ENCODE measurements at regions not wholly inside any gene's neighbourhood (a gene's known extent, or its start where the extent isn't known, plus 50 kb on each side); places are given as distances from the start of the nearest gene placed in this dataset.

DNA sequence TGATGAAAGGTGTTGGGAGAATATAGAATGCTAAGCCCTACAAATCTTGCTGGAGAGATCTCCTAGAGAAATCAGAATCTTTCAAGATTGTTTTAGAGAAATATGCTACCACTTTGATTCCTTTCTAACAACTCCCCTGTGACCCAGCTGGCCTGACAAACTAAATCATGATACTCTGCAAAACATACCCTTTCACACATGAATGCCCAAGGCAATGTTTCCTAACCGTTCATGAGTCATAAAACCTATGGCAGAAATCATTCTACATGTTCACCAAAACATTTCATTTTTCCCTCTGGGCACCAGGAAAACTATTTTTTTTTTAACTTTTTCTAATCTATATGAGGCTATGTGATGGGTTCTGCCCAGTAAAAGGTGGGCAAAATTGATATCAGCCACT, 77.8 kb upstream of the SETBP1 start:
- Histone ChIP-seq H3K27me3 (ENCODE audit: insufficient read depth, low read length) (no peaks in the 10 kb centered on the region), H3K4me1 (ENCODE audit: insufficient read depth, low read length) (no peaks in the 10 kb centered on the region; the same call in 1 of the 2 replicates)
- 91% methylated on average over 1 of the region's 1 CpG for WGBS

DNA sequence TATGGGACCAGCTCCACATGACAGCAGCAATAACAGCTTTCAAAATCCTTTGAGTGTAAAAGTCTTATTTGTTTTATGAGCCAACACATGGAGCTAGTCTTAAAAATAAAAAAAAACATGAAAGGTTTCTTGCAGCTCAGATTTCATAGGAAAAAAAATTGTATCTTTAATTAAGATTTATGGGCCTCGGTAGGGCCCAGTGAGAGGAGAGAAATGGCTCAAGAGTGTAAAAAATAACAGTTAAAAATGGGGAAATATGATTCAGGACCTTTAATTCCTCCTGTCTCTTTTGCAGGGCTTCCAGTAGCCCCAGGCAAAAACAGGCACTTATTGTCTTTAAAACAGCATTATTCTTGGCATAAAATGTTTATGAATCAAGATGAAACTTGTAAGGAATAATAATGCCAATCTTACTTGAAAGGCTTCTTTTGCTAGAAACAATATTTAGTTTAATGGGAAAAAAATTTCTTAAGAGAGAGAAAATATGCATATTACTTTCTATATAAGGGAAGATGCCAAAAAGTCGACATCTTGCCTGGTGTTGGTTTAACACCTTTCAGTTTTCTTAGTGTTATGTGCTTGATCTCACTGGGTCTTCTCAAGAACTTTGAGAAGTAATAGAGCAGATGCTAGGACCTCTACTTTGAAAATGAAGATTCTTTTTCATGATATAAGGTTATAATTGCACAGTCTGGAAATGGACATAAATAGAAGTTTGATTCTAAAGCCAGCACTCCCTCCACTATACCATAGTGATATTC, 71.3 kb upstream of the SETBP1 start:
- no peak overlapping the region for H3K4me3 ChIP-seq (ENCODE audit: low read length)
- no peak overlapping the region for H3K27ac ChIP-seq (ENCODE audit: low read depth, low read length)
- H3K9ac ChIP-seq (ENCODE audit: low read depth, low read length): no peak overlapping the region
- WGBS: 91% methylated on average over 2 of the region's 2 CpGs
- H3K27me3 ChIP-seq (ENCODE audit: insufficient read depth, low read length): no peaks in the 10 kb centered on the region
- no peaks in the 10 kb centered on the region for H3K36me3 ChIP-seq (ENCODE audit: insufficient read depth, low read length)
- no peaks in the 10 kb centered on the region for H3K4me1 ChIP-seq (ENCODE audit: insufficient read depth, low read length)
- no peaks in the 10 kb centered on the region for H3K9me3 ChIP-seq (ENCODE audit: insufficient read depth, low read depth, low read length)

More for the DNA sequence above, 77.8 kb upstream of the SETBP1 start:
- Histone ChIP-seq H3K36me3 (ENCODE audit: insufficient read depth, low read length) (no peaks in the 10 kb centered on the region), H3K27ac (ENCODE audit: low read depth, low read length) (no peak overlapping the region), H3K4me3 (ENCODE audit: low read length) (no peak overlapping the region), H3K9me3 (ENCODE audit: insufficient read depth, low read depth, low read length) (no peaks in the 10 kb centered on the region), H3K9ac (ENCODE audit: low read depth, low read length) (no peak overlapping the region)

DNA sequence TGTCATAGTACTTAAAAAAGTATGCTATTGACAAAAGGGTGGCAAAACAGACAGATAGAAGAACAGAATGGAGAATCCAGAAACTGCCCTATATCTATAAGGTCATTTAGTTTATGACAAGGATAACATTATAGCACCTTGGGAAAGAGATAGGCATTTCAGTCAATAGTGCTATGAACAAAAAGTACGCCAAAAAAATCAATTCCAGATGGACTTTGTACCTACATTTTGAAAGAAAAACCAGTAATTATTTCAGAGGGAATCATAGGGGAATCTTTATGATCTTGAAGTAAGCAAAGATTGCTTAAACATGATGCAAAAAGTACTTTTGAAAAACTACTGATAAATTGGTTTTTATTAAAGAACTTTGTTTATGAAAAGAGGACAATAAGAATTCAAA, 59.9 kb upstream of the SETBP1 start:
- Histone ChIP-seq H3K27me3 (ENCODE audit: insufficient read depth, low read length) (no peaks in the 10 kb centered on the region), H3K4me3 (ENCODE audit: low read length) (no peak overlapping the region), H3K4me1 (ENCODE audit: insufficient read depth, low read length) (no peaks in the 10 kb centered on the region), H3K9me3 (ENCODE audit: insufficient read depth, low read depth, low read length) (no peaks in the 10 kb centered on the region), H3K9ac (ENCODE audit: low read depth, low read length) (no peak overlapping the region), H3K27ac (ENCODE audit: low read depth, low read length) (no peak overlapping the region), H3K36me3 (ENCODE audit: insufficient read depth, low read length) (no peaks in the 10 kb centered on the region)
- 88% methylated on average over 1 of the region's 1 CpG for WGBS

DNA sequence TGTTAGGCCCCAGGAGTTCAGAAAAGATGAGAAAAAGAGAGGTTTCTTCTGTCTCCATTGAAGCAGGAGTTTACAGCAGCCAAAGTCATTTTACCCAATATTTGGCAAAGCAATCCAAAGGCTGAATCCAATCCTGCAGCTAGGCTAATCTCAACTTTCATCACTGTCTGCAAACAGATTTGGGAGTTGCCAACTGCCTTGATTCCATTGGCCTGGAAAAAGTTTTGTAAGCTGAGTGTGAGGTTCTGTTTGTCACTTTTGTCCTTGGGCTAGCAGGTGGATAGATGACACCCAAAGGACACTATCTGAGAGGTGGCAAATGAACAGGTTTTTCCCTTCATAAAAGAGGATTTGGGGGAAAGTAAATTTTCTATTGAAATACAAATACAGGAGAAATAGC, 56.6 kb upstream of the SETBP1 start:
- Histone ChIP-seq H3K9me3 (ENCODE audit: insufficient read depth, low read depth, low read length) (no peaks in the 10 kb centered on the region), H3K4me3 (ENCODE audit: low read length) (no peak overlapping the region), H3K36me3 (ENCODE audit: insufficient read depth, low read length) (no peaks in the 10 kb centered on the region), H3K27me3 (ENCODE audit: insufficient read depth, low read length) (no peaks in the 10 kb centered on the region), H3K27ac (ENCODE audit: low read depth, low read length) (no peak overlapping the region), H3K9ac (ENCODE audit: low read depth, low read length) (no peak overlapping the region), H3K4me1 (ENCODE audit: insufficient read depth, low read length) (peaks cover 9% of the 10 kb centered on the region; the same call in 1 of the 2 replicates)

DNA sequence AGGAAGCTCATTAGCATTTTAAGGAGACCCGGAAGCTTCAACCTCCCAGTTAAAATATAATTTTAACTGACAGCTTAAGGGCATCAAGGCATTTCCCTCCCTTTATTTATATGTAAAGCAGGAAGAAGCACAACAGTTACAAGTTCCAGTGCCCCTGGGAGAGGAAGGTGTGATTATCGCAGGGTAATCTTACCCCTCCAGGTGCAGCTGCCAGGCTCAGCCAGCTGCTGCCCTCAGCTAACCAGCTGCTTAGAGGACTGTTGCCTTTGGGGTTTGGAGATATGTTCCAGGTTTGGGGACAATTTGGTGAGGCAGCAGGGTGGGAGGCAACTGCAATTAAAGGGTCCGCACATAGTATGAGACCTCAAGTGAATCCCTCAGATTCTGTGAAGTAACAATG, 55.3 kb upstream of the SETBP1 start:
- no peak overlapping the region for H3K9ac ChIP-seq (ENCODE audit: low read depth, low read length)
- WGBS: 87% methylated on average over 3 of the region's 3 CpGs

DNA sequence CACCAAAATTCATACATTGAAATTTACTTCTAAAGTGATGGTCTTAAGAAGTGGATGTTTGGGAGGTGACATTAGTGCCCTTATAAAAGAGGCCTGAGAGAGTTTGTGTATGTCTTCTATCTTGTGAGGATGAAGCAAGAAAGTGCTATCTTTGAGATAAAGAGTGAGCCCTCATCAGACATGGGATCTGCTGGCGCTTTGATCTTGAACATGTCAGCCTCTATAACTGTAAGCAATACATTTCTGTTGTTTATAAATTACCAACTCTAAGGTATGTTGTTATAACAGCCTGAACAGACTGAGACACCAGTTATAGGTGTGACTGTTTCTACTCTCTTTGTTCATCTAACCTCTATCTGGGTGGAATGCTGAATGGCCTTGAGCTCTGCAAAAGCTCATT, 54.5 kb upstream of the SETBP1 start:
- Histone ChIP-seq H3K27ac (ENCODE audit: low read depth, low read length) (no peak overlapping the region), H3K27me3 (ENCODE audit: insufficient read depth, low read length) (no peaks in the 10 kb centered on the region), H3K9me3 (ENCODE audit: insufficient read depth, low read depth, low read length) (no peaks in the 10 kb centered on the region), H3K4me1 (ENCODE audit: insufficient read depth, low read length) (peaks cover 9% of the 10 kb centered on the region; the same call in 1 of the 2 replicates), H3K9ac (ENCODE audit: low read depth, low read length) (no peak overlapping the region), H3K4me3 (ENCODE audit: low read length) (no peak overlapping the region), H3K36me3 (ENCODE audit: insufficient read depth, low read length) (no peaks in the 10 kb centered on the region)
- 100% methylated on average over 1 of the region's 1 CpG for WGBS

More for the DNA sequence above, 55.3 kb upstream of the SETBP1 start:
- Histone ChIP-seq H3K36me3 (ENCODE audit: insufficient read depth, low read length) (no peaks in the 10 kb centered on the region), H3K27me3 (ENCODE audit: insufficient read depth, low read length) (no peaks in the 10 kb centered on the region), H3K4me1 (ENCODE audit: insufficient read depth, low read length) (peaks cover 9% of the 10 kb centered on the region; the same call in 1 of the 2 replicates), H3K27ac (ENCODE audit: low read depth, low read length) (no peak overlapping the region), H3K4me3 (ENCODE audit: low read length) (no peak overlapping the region), H3K9me3 (ENCODE audit: insufficient read depth, low read depth, low read length) (no peaks in the 10 kb centered on the region)

DNA sequence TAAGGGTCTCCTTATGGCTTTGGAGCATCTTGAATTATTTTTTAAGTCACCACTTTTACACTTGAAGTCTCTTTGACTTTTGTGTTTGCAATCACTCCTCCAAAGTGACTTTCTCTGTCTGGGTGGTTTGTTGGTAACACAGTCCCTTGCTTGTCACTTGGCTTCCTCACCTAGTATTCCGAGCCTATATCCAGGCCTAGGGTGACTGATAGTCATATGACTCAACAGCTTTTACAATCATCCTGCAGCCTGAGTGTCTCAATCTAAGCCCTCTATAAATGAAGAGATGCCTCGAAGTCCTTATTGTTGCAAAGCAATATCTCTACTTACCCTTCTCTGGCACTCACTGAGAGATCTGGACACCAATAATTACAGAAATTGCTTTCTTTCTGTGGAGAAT, 53.9 kb upstream of the SETBP1 start:
- Histone ChIP-seq H3K9me3 (ENCODE audit: insufficient read depth, low read depth, low read length) (no peaks in the 10 kb centered on the region), H3K36me3 (ENCODE audit: insufficient read depth, low read length) (no peaks in the 10 kb centered on the region), H3K4me3 (ENCODE audit: low read length) (no peak overlapping the region), H3K27me3 (ENCODE audit: insufficient read depth, low read length) (no peaks in the 10 kb centered on the region), H3K27ac (ENCODE audit: low read depth, low read length) (no peak overlapping the region), H3K4me1 (ENCODE audit: insufficient read depth, low read length) (peaks cover 9% of the 10 kb centered on the region; the same call in 1 of the 2 replicates), H3K9ac (ENCODE audit: low read depth, low read length) (no peak overlapping the region)
- 91% methylated on average over 2 of the region's 2 CpGs for WGBS

DNA sequence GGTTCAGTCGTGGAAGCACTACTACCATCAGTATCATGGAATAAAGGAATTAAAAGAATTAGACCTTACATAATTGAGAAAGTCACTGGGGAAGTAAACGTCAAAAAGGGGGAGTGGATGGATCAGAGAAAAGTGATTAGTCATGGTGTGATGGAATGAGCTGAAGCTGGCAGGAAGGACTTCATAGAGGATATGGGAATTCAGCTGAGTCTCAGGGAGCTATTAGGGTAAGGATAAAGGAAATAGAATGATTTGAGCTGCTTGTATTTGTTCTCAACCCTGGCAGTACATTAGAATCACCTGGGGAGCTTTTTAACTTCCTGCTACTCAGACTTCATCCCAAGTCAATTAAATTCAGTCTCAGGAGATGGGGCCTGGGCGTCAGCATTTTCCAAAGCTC, 53.4 kb upstream of the SETBP1 start:
- H3K9me3 ChIP-seq (ENCODE audit: insufficient read depth, low read depth, low read length): no peaks in the 10 kb centered on the region

DNA sequence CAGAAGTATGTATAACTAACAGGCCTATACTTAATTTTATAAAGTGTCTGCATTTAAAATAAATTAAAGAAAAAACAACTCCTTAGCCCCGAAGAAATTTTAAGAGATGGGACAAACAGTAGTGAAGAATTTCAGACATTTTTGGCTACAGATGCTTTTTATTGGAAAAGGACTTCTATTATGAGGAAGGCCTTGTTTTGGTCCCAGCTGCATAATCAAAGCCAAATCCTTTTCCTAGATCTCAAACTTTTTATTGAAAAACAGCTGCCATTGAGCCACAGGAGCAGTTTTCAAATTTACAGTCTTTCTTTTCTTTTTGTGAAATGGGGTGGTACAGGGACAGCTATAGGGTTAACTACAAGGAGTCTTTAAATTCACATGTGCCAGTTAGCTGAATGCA, 51.3 kb upstream of the SETBP1 start:
- no peaks in the 10 kb centered on the region for H3K36me3 ChIP-seq (ENCODE audit: insufficient read depth, low read length)
- no peak overlapping the region for H3K27ac ChIP-seq (ENCODE audit: low read depth, low read length)
- no peaks in the 10 kb centered on the region for H3K9me3 ChIP-seq (ENCODE audit: insufficient read depth, low read depth, low read length)
- 93% methylated on average over 1 of the region's 1 CpG for WGBS
- no peak overlapping the region for H3K4me3 ChIP-seq (ENCODE audit: low read length)
- H3K4me1 ChIP-seq (ENCODE audit: insufficient read depth, low read length): peaks cover 9% of the 10 kb centered on the region; the same call in 1 of the 2 replicates
- no peaks in the 10 kb centered on the region for H3K27me3 ChIP-seq (ENCODE audit: insufficient read depth, low read length)
- H3K9ac ChIP-seq (ENCODE audit: low read depth, low read length): no peak overlapping the region

More for the DNA sequence above, 53.4 kb upstream of the SETBP1 start:
- no peak overlapping the region for H3K9ac ChIP-seq (ENCODE audit: low read depth, low read length)
- peaks cover 9% of the 10 kb centered on the region; the same call in 1 of the 2 replicates for H3K4me1 ChIP-seq (ENCODE audit: insufficient read depth, low read length)
- H3K4me3 ChIP-seq (ENCODE audit: low read length): no peak overlapping the region
- H3K27ac ChIP-seq (ENCODE audit: low read depth, low read length): no peak overlapping the region
- H3K36me3 ChIP-seq (ENCODE audit: insufficient read depth, low read length): no peaks in the 10 kb centered on the region
- WGBS: 82% methylated on average over 2 of the region's 3 CpGs
- H3K27me3 ChIP-seq (ENCODE audit: insufficient read depth, low read length): no peaks in the 10 kb centered on the region

DNA sequence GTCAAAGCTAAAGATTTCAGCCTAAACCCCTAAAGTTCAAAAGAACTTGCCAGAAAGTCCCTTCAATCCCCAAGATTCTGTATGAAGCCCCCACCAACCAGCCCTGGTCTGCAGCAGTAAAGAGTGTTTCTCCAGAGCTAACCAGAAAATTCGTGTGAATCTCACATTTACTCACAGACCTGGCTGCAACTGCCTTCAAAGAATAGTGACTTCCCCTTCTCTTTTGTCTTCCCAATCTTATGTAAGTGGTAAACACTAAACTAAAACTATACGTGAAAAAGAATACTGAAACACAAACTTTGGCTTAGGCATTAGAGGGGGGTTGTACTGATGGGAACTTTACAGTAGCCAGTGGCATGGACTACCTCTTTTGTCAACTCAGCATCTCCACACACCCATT, 50.6 kb upstream of the SETBP1 start:
- WGBS: 69% methylated on average over 1 of the region's 2 CpGs
- H3K27ac ChIP-seq (ENCODE audit: low read depth, low read length): no peak overlapping the region
- H3K4me3 ChIP-seq (ENCODE audit: low read length): no peak overlapping the region

More for the DNA sequence above, 50.6 kb upstream of the SETBP1 start:
- Histone ChIP-seq H3K36me3 (ENCODE audit: insufficient read depth, low read length) (no peaks in the 10 kb centered on the region), H3K9ac (ENCODE audit: low read depth, low read length) (no peak overlapping the region), H3K9me3 (ENCODE audit: insufficient read depth, low read depth, low read length) (no peaks in the 10 kb centered on the region), H3K4me1 (ENCODE audit: insufficient read depth, low read length) (peaks cover 9% of the 10 kb centered on the region), H3K27me3 (ENCODE audit: insufficient read depth, low read length) (no peaks in the 10 kb centered on the region)

Data from HUES64 (cell line).